NCI-H187 (cell line): ENCODE measurements at regions not wholly inside any gene's neighbourhood (a gene's known extent, or its start where the extent isn't known, plus 50 kb on each side); places are given as distances from the start of the nearest gene placed in this dataset.
"Not testable (repeated sequence)": the region's sequence is repeated elsewhere in the genome, so short reads cannot be mapped to it uniquely, and the experiment has no call there.

Source experiments
- DNase-seq, 2 experiments: peaks; one replicate each; lab custom pipeline; 2025; lab: John Stamatoyannopoulos, UW

- DNase-seq: no peak
These were observed 97.2 kb upstream of the FIBIN start for GRCh38 chr11:26896719-26897118.

GRCh38 chr11:26898799-26899198 lies 95.1 kb upstream of the FIBIN start:
- no peak for DNase-seq

GRCh38 chr11:26901162-26901561 lies 92.8 kb upstream of the FIBIN start:
- DNase-seq: no peak

- DNase-seq: no peak
These were observed 89.8 kb upstream of the FIBIN start for GRCh38 chr11:26904132-26904531.

GRCh38 chr11:26904801-26905200 lies 89.1 kb upstream of the FIBIN start:
- no peak for DNase-seq

GRCh38 chr11:26905368-26905767 lies 88.5 kb upstream of the FIBIN start:
- no peak for DNase-seq

- DNase-seq: no peak
These were observed 84.4 kb upstream of the FIBIN start for GRCh38 chr11:26909515-26909914.

- no peak for DNase-seq
These were observed 83.8 kb upstream of the FIBIN start for GRCh38 chr11:26909991-26910591.

GRCh38 chr11:26914968-26915367 lies 78.9 kb upstream of the FIBIN start:
- DNase-seq: no peak

GRCh38 chr11:26916805-26917204 lies 77.1 kb upstream of the FIBIN start:
- no peak for DNase-seq

GRCh38 chr11:26928582-26928981 lies 65.3 kb upstream of the FIBIN start:
- no peak for DNase-seq

GRCh38 chr11:26929806-26930517 lies 64.0 kb upstream of the FIBIN start:
- no peak for DNase-seq

GRCh38 chr11:26930518-26931247 lies 63.2 kb upstream of the FIBIN start:
- no peak for DNase-seq

GRCh38 chr11:26931248-26931631 lies 62.7 kb upstream of the FIBIN start:
- peak in 1 of 2 experiments; percentile 4 for DNase-seq

GRCh38 chr11:26931881-26932280 lies 62.0 kb upstream of the FIBIN start:
- no peak for DNase-seq

GRCh38 chr11:26936109-26936508 lies 57.8 kb upstream of the FIBIN start:
- DNase-seq: no peak

- DNase-seq: no peak
These were observed 56.5 kb upstream of the FIBIN start for GRCh38 chr11:26937386-26937785.

- not testable (repeated sequence) for DNase-seq
These were observed 53.4 kb upstream of the FIBIN start for GRCh38 chr11:26940501-26940900.

- no peak for DNase-seq
These were observed 51.6 kb upstream of the FIBIN start for GRCh38 chr11:26942356-26942755.

GRCh38 chr11:26943636-26944035 lies 50.3 kb upstream of the FIBIN start:
- DNase-seq: no peak
